Activated naive CD4-positive, alpha-beta T cell treated with Interleukin-2 at 50 U/mL for 16 hours (primary cell): ENCODE measurements at regions not wholly inside any gene's neighbourhood (a gene's known extent, or its start where the extent isn't known, plus 50 kb on each side); places are given as distances from the start of the nearest gene placed in this dataset.

Experiments
- DNase-seq: peaks from one replicate; pipeline ENCODE4 v3.0.0-alpha.2; 2020

DNA sequence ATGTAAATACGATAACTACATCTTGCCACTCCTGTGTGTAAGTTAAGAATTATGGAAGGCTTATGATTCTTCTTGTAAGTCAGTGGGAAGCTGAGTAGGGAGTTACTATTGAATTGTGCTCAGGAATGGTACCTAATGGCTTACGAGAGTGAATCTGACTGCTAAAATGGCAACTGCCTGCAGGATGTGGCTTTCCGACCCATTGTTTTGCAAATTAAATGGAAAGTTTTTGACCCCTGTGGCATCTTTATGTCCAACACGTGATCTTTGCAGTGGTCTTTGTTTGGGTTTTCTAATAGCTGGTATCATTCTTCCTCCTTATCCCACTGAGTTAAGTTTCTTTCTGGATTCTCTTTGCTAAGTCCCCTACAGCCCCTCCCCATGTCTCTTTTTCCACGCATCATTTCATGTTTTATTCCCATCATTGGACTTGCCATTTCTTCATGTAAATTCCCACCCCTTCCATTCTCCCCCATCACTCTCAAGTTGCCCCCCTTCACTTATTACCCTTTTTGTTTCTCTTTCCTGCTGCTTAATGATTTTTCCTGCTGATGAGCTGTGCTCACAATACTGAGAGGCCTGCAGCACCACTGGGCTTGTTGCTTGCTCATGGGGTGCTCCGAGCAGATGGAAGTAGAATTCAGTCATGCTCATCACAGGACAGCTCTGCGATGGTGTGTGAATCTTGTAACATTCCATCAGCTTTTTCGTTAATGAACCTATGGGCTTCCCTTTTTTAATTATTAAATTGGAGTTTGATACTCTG is 428.2 kb upstream of the IL12A start:
- DNase-seq, result no peak

- no peak for DNase-seq
Measured at GRCh38 chr3:159565313-159565712, 423.3 kb upstream of the IL12A start.

- DNase-seq, result no peak
Measured at GRCh38 chr3:159583662-159584061, 405.0 kb upstream of the IL12A start.

- DNase-seq, result no peak
Measured at GRCh38 chr3:159584421-159584820, 404.2 kb upstream of the IL12A start.

GRCh38 chr3:159586571-159587202 is 401.9 kb upstream of the IL12A start:
- DNase-seq, result no peak

GRCh38 chr3:159593927-159594605 is 394.6 kb upstream of the IL12A start:
- no peak for DNase-seq

- no peak for DNase-seq
Measured at GRCh38 chr3:159600291-159600690, 388.3 kb upstream of the IL12A start.

DNA sequence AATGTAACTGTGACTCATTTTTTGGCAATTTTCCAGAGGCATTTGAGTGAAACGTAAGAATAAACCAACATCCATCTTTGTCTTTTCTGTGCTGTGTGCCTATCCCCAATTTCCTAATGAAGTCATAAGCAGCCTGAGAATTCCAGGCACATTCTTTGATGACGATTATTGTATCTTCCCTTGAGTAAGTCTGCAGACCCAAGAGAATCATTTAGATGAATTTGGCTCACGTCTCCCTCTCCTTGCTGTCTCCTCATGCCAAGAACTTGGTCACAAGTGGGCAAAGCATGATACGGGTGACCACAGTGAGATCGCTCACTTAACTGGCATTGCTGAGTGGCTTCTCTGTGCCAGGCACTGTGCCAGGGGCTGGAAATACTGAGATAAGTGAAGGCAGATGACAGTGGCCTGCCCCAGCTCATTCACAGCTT is 384.5 kb upstream of the IL12A start:
- no peak for DNase-seq

DNA sequence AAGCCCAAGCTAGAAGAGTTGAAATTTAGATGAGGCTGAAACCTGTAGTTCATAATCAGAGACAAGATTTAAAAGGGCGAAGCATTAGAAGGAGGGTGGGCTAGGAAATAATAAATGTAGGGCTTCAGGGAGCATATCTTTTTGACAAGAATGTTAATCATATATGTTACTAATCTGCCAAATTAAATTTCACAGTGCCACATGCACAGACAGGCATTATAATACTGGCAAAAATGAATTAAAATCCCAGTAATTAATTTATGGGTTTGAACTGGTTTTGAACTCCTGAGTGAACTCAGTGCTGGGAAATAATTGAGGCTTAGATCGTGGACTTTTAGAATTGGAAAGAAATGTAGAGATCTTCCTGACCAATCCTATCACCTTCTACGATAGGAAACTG is 383.5 kb upstream of the IL12A start:
- no peak for DNase-seq

GRCh38 chr3:159605776-159606175 is 382.9 kb upstream of the IL12A start:
- no peak for DNase-seq

GRCh38 chr3:159607856-159608255 is 380.8 kb upstream of the IL12A start:
- no peak for DNase-seq

- DNase-seq, result no peak
Measured at GRCh38 chr3:159608311-159608710, 380.3 kb upstream of the IL12A start.

GRCh38 chr3:159609625-159610024 is 379.0 kb upstream of the IL12A start:
- no peak for DNase-seq

- no peak for DNase-seq
Measured at GRCh38 chr3:159616234-159616825, 372.3 kb upstream of the IL12A start.

DNA sequence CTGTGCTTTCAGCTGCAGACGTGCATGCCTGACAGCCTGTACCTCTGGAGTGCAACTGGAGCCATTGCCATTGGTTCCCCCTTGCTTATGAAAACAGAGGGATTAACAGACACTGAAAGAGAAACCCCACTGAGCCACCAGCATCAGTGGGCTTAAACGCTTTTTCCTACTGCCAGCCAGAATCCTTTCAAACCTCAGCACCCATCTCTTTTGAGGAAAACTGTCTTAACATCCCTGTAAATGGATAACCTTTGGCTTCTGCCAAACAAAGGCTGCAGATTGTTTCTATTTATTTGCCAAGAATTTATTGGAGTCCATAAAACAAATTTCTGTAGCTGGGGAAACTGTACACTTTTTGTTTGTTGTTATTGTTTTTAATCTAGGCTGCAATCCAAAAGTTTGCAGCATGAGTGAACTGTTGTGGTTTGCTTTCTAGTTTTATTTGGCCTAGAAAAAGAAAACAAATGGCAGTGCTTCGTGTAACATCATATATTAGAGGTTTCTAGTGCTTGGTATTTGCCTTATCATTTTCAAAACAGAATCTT is 369.2 kb upstream of the IL12A start:
- DNase-seq, result no peak

DNA sequence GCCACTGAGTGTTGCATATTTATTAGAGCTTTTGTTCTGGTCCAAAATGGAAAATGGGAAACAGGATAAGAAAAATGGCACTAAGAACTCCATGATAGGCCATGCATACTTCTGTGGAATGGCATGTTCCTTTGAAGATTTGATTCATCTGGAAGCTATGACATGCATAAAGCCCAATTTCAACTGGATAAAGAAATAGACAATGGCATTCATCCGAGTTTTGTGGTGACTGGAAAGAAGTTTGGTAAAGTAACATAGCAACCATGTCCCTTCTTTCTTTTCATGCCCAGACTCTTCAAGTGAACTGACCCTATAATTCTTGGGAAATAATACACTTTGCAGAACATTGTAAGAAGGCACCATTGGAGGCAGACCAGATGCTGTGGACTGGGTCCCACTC is 368.4 kb upstream of the IL12A start:
- no peak for DNase-seq

DNA sequence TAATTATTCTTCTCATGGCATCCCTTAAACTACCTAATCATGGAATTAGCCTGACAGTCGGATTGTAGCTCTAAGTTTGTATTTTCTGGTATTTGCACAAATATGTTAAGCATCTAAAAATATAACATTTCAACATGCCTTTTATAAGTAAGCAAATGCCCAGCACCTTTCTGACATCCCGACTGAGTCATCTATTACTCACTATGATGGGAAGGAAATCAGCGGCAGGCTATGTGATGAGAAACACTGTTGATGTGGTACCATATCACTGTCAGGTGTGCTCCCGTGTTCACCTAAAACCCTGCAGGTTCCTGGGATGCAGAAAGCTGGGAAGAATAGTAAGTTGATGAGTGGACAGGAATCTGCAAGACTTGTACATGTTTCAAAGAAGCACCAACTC is 367.8 kb upstream of the IL12A start:
- no peak for DNase-seq

DNA sequence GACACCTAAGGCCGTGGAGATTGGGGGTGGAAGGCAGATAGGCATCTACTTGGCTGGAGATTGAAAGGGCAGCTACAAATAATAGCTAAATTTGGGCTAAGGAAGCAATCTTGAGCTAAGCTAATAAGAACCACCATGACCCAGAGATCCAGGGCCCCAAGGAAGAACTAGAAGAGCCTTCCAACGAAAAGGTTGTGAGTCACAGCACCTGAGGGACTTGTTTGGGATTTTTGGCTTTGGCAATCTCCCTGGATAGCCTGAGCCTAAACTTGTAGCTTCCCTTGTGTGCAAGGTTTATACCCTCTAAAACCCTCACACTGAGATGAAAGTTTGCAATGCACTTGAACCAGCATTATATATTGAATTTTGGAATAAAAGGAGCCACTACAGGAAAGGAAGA is 364.0 kb upstream of the IL12A start:
- DNase-seq, result no peak

DNA sequence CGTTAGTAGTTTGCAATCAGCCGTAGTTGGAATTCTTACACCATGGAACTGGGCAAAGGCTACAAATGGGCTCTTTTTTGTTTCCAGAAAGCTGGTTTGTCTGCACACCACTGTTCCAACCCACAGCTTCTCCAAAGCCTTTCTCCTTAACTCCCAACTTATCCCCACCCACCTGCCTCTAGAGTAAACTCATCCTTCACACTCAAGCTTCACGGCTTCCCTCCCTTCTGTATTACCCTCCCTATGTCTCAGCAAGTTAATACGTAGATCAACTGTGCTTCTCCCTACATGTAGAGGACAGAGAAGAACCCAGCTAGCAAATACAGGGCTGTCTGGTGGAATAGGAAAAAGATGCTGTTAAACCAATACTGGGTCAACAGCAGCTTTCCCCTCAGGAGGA is 363.0 kb upstream of the IL12A start:
- DNase-seq, result no peak

DNA sequence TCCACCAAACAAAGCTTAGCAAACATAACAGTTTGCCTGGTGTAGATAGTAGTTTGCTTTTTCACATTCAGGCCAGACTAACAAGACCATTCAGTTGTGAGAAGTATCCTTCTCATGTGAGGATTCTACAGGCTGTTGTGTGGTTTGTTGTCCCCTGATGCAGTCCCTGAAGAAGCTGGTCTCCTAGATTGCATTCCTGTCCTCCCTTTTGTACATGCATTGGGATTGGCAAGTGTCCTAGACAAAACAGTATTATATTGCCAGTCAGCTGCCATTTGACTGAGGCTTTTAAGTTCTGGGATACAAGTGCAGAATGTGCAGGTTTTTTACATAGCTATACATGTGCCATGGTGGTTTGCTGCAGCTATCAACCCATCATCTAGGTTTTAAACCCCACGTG is 362.0 kb upstream of the IL12A start:
- DNase-seq, result no peak

- DNase-seq, result no peak
Measured at GRCh38 chr3:159627229-159627628, 361.4 kb upstream of the IL12A start.

DNA sequence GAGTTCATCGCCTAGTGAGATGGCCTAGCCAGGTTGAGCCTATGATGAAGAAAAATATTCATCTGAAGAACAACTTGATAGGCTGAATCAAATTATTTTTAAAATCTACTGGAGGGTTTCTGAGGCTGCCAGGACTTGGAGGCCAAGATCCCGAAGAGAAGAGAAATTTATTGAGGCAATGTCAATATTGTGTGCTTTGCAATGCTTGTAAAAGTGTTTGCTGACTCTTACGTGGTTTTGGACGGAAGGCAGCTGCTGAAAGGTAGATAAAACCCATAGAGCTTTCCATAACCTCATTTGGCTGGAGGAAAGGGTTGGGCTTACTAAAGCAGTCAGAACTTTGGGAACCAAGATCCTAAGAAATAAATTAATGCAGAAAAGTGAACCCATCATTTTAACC is 361.0 kb upstream of the IL12A start:
- no peak for DNase-seq

DNA sequence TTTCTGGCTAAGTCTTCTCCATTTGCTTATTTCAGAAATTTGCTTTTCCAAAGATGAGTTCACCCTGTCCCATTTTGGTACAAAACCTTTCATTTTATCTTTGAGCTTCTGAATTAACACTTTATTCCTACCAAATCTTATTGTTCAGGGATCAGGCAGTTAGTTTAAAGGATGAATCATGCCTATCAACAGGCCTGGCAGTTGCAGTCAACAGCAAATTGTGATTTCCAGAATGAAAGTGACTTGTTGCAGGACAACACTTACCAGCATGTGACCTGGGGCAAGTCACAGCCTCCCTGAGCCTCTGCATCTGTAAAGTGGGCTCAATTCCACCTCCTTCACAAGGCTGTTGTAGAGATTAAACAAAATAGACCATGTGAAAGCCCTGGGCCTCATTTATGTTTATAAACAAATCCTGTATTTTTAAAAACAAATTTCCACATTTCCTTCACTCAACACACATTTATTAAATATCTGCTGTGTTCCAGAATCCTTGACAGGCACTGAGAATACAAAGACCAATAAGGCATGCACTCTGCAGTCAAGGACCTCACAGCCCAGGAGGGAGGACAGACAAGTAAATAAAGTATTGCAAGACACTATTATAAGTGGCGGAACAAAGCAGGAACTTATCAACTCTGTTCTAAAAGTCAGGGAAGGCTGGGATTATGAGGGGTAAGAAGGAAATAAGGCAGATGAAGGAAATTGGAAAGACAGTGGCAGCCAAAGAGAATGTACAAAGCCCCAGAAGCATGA is 359.1 kb upstream of the IL12A start:
- no peak for DNase-seq
